Fibroblast of villous mesenchyme (primary cell): ENCODE measurements at regions not wholly inside any gene's neighbourhood (a gene's known extent, or its start where the extent isn't known, plus 50 kb on each side); places are given as distances from the start of the nearest gene placed in this dataset.

ENCODE experiments used
- DNase-seq: peaks from one replicate; pipeline ENCODE4 v3.0.0-alpha.2; 2010; ENCODE audit warnings: low read depth
- H3K4me3 ChIP-seq: 2 replicates; pipeline ENCODE4 v1.5.1; 2011; ENCODE audit warnings: low read depth, mild to moderate bottlenecking, low read length
- CTCF ChIP-seq: IDR thresholded peaks from 2 replicates; pipeline ENCODE4 v1.5.1; 2012; ENCODE audit warnings: low read depth, mild to moderate bottlenecking, low read length; ENCODE audit not compliant: insufficient read depth

- no peak for TF ChIP-seq CTCF
- DNase-seq = no peak
- H3K4me3 ChIP-seq = no peak overlapping the region
These were observed 408.0 kb upstream of the GJE1 start for GRCh38 chr6:141724731-141725130.

GRCh38 chr6:141719476-141719875 lies 413.2 kb upstream of the GJE1 start:
- H3K4me3 ChIP-seq = no peak overlapping the region
- DNase-seq = no peak
- TF ChIP-seq CTCF = no peak

GRCh38 chr6:141705431-141705830 lies 427.3 kb upstream of the GJE1 start:
- no peak for TF ChIP-seq CTCF
- no peak for DNase-seq
- H3K4me3 ChIP-seq = no peak overlapping the region

- no peak for TF ChIP-seq CTCF
- no peak overlapping the region for H3K4me3 ChIP-seq
- DNase-seq = no peak
These were observed 428.6 kb upstream of the GJE1 start for GRCh38 chr6:141704151-141704550.

- no peak for DNase-seq
- H3K4me3 ChIP-seq = no peak overlapping the region
- no peak for TF ChIP-seq CTCF
These were observed 431.0 kb upstream of the GJE1 start for GRCh38 chr6:141701732-141702131.

- TF ChIP-seq CTCF = no peak
- peak; percentile 27 for DNase-seq
These were observed 431.9 kb upstream of the GJE1 start for GRCh38 chr6:141700819-141701218.

GRCh38 chr6:141688916-141689315 lies 443.8 kb upstream of the GJE1 start:
- H3K4me3 ChIP-seq = no peak overlapping the region
- TF ChIP-seq CTCF = no peak
- DNase-seq = no peak

More at GRCh38 chr6:141700819-141701218, 431.9 kb upstream of the GJE1 start:
- H3K4me3 ChIP-seq = no peak overlapping the region
